ENCODE measurements at regions not wholly inside any gene's neighbourhood (a gene's known extent, or its start where the extent isn't known, plus 50 kb on each side); places are given as distances from the start of the nearest gene placed in this dataset.

DNA sequence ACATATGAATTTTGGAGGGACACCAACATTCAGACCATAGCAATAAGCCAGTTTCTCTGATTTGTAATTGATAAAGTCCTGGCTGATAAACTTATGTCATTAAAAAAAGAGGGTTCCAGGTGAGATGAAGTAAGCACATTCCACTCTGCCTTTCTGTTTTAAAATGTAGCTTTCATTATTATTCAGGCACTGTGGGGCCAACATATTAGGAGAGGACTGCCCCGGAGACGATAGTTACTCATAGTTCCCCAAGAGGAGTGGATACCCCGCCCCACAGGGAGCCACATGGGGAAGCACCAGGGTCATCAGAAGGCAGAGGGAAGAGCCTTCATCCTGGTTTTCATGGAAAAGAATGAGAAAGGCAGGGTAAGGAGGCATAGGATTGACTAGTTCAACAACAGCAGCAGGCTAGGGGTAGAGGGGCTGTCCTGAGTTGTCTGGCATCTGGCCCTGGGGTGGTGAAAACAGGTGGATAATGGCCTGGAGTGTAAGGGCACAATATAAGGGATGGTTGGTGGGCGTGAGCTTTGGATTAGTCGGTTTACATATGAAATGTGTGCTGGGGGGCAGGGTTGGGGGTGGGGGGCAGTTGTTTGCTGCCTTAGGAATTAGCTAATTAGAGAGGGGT lies 78.7 kb upstream of the PROK2 start (continued):
- TF ChIP-seq, protein P1, sequence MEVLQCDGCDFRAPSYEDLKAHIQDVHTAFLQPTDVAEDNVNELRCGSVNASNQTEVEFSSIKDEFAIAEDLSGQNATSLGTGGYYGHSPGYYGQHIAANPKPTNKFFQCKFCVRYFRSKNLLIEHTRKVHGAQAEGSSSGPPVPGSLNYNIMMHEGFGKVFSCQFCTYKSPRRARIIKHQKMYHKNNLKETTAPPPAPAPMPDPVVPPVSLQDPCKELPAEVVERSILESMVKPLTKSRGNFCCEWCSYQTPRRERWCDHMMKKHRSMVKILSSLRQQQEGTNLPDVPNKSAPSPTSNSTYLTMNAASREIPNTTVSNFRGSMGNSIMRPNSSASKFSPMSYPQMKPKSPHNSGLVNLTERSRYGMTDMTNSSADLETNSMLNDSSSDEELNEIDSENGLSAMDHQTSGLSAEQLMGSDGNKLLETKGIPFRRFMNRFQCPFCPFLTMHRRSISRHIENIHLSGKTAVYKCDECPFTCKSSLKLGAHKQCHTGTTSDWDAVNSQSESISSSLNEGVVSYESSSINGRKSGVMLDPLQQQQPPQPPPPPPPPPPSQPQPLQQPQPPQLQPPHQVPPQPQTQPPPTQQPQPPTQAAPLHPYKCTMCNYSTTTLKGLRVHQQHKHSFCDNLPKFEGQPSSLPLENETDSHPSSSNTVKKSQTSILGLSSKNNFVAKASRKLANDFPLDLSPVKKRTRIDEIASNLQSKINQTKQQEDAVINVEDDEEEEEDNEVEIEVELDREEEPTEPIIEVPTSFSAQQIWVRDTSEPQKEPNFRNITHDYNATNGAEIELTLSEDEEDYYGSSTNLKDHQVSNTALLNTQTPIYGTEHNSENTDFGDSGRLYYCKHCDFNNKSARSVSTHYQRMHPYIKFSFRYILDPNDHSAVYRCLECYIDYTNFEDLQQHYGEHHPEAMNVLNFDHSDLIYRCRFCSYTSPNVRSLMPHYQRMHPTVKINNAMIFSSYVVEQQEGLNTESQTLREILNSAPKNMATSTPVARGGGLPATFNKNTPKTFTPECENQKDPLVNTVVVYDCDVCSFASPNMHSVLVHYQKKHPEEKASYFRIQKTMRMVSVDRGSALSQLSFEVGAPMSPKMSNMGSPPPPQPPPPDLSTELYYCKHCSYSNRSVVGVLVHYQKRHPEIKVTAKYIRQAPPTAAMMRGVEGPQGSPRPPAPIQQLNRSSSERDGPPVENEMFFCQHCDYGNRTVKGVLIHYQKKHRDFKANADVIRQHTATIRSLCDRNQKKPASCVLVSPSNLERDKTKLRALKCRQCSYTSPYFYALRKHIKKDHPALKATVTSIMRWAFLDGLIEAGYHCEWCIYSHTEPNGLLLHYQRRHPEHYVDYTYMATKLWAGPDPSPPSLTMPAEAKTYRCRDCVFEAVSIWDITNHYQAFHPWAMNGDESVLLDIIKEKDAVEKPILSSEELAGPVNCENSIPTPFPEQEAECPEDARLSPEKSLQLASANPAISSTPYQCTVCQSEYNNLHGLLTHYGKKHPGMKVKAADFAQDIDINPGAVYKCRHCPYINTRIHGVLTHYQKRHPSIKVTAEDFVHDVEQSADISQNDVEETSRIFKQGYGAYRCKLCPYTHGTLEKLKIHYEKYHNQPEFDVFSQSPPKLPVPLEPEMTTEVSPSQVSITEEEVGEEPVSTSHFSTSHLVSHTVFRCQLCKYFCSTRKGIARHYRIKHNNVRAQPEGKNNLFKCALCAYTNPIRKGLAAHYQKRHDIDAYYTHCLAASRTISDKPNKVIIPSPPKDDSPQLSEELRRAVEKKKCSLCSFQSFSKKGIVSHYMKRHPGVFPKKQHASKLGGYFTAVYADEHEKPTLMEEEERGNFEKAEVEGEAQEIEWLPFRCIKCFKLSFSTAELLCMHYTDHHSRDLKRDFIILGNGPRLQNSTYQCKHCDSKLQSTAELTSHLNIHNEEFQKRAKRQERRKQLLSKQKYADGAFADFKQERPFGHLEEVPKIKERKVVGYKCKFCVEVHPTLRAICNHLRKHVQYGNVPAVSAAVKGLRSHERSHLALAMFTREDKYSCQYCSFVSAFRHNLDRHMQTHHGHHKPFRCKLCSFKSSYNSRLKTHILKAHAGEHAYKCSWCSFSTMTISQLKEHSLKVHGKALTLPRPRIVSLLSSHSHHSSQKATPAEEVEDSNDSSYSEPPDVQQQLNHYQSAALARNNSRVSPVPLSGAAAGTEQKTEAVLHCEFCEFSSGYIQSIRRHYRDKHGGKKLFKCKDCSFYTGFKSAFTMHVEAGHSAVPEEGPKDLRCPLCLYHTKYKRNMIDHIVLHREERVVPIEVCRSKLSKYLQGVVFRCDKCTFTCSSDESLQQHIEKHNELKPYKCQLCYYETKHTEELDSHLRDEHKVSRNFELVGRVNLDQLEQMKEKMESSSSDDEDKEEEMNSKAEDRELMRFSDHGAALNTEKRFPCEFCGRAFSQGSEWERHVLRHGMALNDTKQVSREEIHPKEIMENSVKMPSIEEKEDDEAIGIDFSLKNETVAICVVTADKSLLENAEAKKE (CRISPR knock-in tag; IDR thresholded peaks at IDR 0.05), result no peak
- no peak for TF ChIP-seq CREB1 (CRISPR knock-in tag; IDR thresholded peaks at IDR 0.05; ENCODE audit: low read depth)
- TF ChIP-seq ZNF331 (CRISPR knock-in tag; IDR thresholded peaks at IDR 0.05; ENCODE audit: low read depth), result no peak
- TF ChIP-seq, protein P2, sequence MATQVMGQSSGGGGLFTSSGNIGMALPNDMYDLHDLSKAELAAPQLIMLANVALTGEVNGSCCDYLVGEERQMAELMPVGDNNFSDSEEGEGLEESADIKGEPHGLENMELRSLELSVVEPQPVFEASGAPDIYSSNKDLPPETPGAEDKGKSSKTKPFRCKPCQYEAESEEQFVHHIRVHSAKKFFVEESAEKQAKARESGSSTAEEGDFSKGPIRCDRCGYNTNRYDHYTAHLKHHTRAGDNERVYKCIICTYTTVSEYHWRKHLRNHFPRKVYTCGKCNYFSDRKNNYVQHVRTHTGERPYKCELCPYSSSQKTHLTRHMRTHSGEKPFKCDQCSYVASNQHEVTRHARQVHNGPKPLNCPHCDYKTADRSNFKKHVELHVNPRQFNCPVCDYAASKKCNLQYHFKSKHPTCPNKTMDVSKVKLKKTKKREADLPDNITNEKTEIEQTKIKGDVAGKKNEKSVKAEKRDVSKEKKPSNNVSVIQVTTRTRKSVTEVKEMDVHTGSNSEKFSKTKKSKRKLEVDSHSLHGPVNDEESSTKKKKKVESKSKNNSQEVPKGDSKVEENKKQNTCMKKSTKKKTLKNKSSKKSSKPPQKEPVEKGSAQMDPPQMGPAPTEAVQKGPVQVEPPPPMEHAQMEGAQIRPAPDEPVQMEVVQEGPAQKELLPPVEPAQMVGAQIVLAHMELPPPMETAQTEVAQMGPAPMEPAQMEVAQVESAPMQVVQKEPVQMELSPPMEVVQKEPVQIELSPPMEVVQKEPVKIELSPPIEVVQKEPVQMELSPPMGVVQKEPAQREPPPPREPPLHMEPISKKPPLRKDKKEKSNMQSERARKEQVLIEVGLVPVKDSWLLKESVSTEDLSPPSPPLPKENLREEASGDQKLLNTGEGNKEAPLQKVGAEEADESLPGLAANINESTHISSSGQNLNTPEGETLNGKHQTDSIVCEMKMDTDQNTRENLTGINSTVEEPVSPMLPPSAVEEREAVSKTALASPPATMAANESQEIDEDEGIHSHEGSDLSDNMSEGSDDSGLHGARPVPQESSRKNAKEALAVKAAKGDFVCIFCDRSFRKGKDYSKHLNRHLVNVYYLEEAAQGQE (IDR thresholded peaks at IDR 0.05; ENCODE audit: unreplicated experiment), result no peak
